H1 (cell line): ENCODE measurements at regions not wholly inside any gene's neighbourhood (a gene's known extent, or its start where the extent isn't known, plus 50 kb on each side); places are given as distances from the start of the nearest gene placed in this dataset.

ENCODE experiments used
- CBX5 ChIP-seq: fragments of 300-800, 300-1000 bp; sonication (generic); IDR thresholded peaks from 2 replicates; pipeline ENCODE4 v1.7.1; 2016; ENCODE audit warnings: antibody characterized with exemption, low read length, low read depth
- EZH2 ChIP-seq: fragments of 200-600 bp; sonication (generic); IDR thresholded peaks from 2 replicates; pipeline ENCODE4 v1.7.1; 2012; ENCODE audit warnings: low read depth, mild to moderate bottlenecking, moderate library complexity, low read length, inconsistent platforms; ENCODE audit not compliant: severe bottlenecking
- GABPA ChIP-seq: IDR thresholded peaks from 2 replicates; pipeline ENCODE4 v1.6.1; 2011; ENCODE audit warnings: mild to moderate bottlenecking, low read length, moderate library complexity, borderline replicate concordance; ENCODE audit not compliant: insufficient read depth
- JUND ChIP-seq: IDR thresholded peaks from 2 replicates; pipeline ENCODE4 v1.6.1; 2011; ENCODE audit warnings: mild to moderate bottlenecking, improper control_type of control experiment, low read length
- KDM4A ChIP-seq: IDR thresholded peaks from one replicate; pipeline ENCODE4 v1.7.1; 2012; ENCODE audit warnings: low read depth, mild to moderate bottlenecking, moderate library complexity, low read length, inconsistent platforms; ENCODE audit not compliant: severe bottlenecking
- POLR2A ChIP-seq, 2 experiments: IDR thresholded peaks; 1 replicate in 1 of 2; 2 replicates in 1 of 2; pipeline ENCODE4 v1.6.1; 2011; ENCODE audit warnings: low read depth in 2 of 2, low read length in 2 of 2, mild to moderate bottlenecking in 2 of 2; ENCODE audit errors: control extremely low read depth in 1 of 2
- RFX5 ChIP-seq: IDR thresholded peaks from 2 replicates; pipeline ENCODE4 v1.6.1; 2011; ENCODE audit warnings: low read depth, low read length, improper control_type of control experiment, borderline replicate concordance
- TCF12 ChIP-seq: IDR thresholded peaks from 2 replicates; pipeline ENCODE4 v1.6.1; 2011; ENCODE audit warnings: low read depth, mild to moderate bottlenecking, low read length
- YY1 ChIP-seq: IDR thresholded peaks from 2 replicates; pipeline ENCODE4 v1.6.1; 2011; ENCODE audit warnings: low read depth, mild to moderate bottlenecking, low read length

- TF ChIP-seq EZH2 (no peak), TCF12 (no peak), JUND (no peak), CBX5 (no peak), GABPA (no peak), KDM4A (no peak), YY1 (no peak), POLR2A (IDR thresholded peaks at IDR 0.05; ENCODE audit: control extremely low read depth in 1 of 2, low read depth in 2 of 2, low read length in 2 of 2) (no peak), RFX5 (no peak)
Measured at GRCh38 chr5:71912021-71912420, 192.9 kb downstream of the CARTPT start (continued).
